H1 (cell line): ENCODE measurements at regions not wholly inside any gene's neighbourhood (a gene's known extent, or its start where the extent isn't known, plus 50 kb on each side); places are given as distances from the start of the nearest gene placed in this dataset.

Experiments used
- EZH2 ChIP-seq: fragments of 200-600 bp; sonication (generic); IDR thresholded peaks from 2 replicates; pipeline ENCODE4 v1.7.1; 2012; ENCODE audit warnings: low read depth, mild to moderate bottlenecking, moderate library complexity, low read length, inconsistent platforms; ENCODE audit not compliant: severe bottlenecking
- HDAC2 ChIP-seq, 2 experiments: fragments of 300-600 bp in 1 of 2; sonication (generic) in 1 of 2; IDR thresholded peaks; 2 replicates each; pipeline ENCODE4 v1.6.1; 2011 to 2012; ENCODE audit warnings: low read depth in 2 of 2, low read length in 2 of 2, mild to moderate bottlenecking in 2 of 2, moderate library complexity in 2 of 2, borderline replicate concordance in 1 of 2, inconsistent platforms in 1 of 2
- KDM1A ChIP-seq: fragments of 200-600, 300-600 bp; sonication (generic); IDR thresholded peaks from 2 replicates; pipeline ENCODE4 v1.7.1; 2016; ENCODE audit warnings: mild to moderate bottlenecking, low read length, borderline replicate concordance
- POLR2AphosphoS5 ChIP-seq: IDR thresholded peaks from 2 replicates; pipeline ENCODE4 v1.6.1; 2011; ENCODE audit warnings: low read depth, low read length
- ZNF274 ChIP-seq: IDR thresholded peaks from 2 replicates; pipeline ENCODE4 v1.7.0; 2012; ENCODE audit warnings: low read length, borderline replicate concordance; ENCODE audit errors: extremely low read depth
- TF ChIP-seq, protein P1 (sequence below), 3 experiments: IDR thresholded peaks; 1 replicate in 2 of 3; 2 replicates in 1 of 3; pipeline versions ENCODE4 v1.5.1 to v1.6.1; 2011; ENCODE audit warnings: low read length in 3 of 3, mild to moderate bottlenecking in 3 of 3, inconsistent platforms in 2 of 3, low read depth in 1 of 3, moderate library complexity in 1 of 3; ENCODE audit not compliant: insufficient read depth in 1 of 3; ENCODE audit errors: control extremely low read depth in 1 of 3

DNA sequence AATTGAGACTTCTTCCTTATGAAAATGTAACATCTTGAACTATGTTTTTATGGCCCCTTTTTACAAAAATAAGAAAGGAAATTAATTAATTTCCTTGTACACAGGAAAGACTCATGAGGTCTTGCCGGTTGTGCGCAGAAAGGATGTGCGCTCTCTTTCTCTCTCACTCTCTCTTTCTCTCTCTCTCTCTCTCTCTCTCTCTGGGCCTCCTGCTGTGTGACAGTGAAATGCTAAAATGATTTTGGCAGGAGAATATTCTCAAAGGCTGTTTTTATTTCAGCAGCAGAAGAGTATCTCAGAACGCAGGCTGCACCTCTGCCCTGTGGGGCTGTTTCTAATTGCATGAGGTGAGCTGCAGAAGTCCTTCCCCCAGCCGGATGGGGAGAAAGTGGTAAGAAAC lies 349.0 kb downstream of the MID1IP1 start:
- TF ChIP-seq, protein P1, sequence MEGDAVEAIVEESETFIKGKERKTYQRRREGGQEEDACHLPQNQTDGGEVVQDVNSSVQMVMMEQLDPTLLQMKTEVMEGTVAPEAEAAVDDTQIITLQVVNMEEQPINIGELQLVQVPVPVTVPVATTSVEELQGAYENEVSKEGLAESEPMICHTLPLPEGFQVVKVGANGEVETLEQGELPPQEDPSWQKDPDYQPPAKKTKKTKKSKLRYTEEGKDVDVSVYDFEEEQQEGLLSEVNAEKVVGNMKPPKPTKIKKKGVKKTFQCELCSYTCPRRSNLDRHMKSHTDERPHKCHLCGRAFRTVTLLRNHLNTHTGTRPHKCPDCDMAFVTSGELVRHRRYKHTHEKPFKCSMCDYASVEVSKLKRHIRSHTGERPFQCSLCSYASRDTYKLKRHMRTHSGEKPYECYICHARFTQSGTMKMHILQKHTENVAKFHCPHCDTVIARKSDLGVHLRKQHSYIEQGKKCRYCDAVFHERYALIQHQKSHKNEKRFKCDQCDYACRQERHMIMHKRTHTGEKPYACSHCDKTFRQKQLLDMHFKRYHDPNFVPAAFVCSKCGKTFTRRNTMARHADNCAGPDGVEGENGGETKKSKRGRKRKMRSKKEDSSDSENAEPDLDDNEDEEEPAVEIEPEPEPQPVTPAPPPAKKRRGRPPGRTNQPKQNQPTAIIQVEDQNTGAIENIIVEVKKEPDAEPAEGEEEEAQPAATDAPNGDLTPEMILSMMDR (IDR thresholded peaks at IDR 0.05; ENCODE audit: control extremely low read depth in 1 of 3, insufficient read depth in 1 of 3, low read depth in 1 of 3, low read length in 3 of 3), result no peak
- no peak for TF ChIP-seq EZH2
- no peak for TF ChIP-seq HDAC2 (IDR thresholded peaks at IDR 0.05; ENCODE audit: borderline replicate concordance in 1 of 2, low read depth in 2 of 2, low read length in 2 of 2)
- TF ChIP-seq KDM1A, result no peak
- TF ChIP-seq POLR2AphosphoS5, result no peak
- TF ChIP-seq ZNF274, result no peak
